Omental fat pad (tissue), 3 donors: ENCODE measurements at regions not wholly inside any gene's neighbourhood (a gene's known extent, or its start where the extent isn't known, plus 50 kb on each side); places are given as distances from the start of the nearest gene placed in this dataset.
A peak's percentile ranks its signal among the peaks of the same experiment; 100 is the strongest.

Experiments
- ATAC-seq: fragments of 150-250 bp; one replicate; pipeline ENCODE4 v1.9.1; 2016; ENCODE audit warnings: mild to moderate bottlenecking, moderate library complexity; ENCODE audit not compliant: low FRiP score
- DNase-seq: peaks from one replicate; pipeline ENCODE4 v3.0.0-alpha.2; 2019; ENCODE audit warnings: low spot score
- CTCF ChIP-seq, 3 donors: fragments of 450-650 bp; IDR thresholded peaks; one replicate each; pipeline ENCODE4 v1.5.1; 2016 to 2017; ENCODE audit warnings: antibody characterized with exemption in 3 of 3, mild to moderate bottlenecking in 3 of 3, moderate library complexity in 2 of 3

GRCh38 chr3:14258906-14259904, 80.6 kb downstream of the LSM3 start:
- DNase-seq (no peak), ATAC-seq (no peak)
- TF ChIP-seq CTCF (IDR thresholded peaks at IDR 0.05) = no peak

GRCh38 chr3:14260463-14260862, 81.8 kb downstream of the LSM3 start:
- no peak for TF ChIP-seq CTCF (IDR thresholded peaks at IDR 0.05)
- ATAC-seq (no peak), DNase-seq (no peak)

GRCh38 chr3:14261229-14261628, 82.6 kb downstream of the LSM3 start:
- peak in 1 of 3 donors; percentile 75 for TF ChIP-seq CTCF (IDR thresholded peaks at IDR 0.05)
- ATAC-seq = peak; percentile 72
- peak; percentile 85 for DNase-seq

- no peak for DNase-seq
- no peak for ATAC-seq
- no peak for TF ChIP-seq CTCF (IDR thresholded peaks at IDR 0.05)
Measured at GRCh38 chr3:14262212-14262611, 83.6 kb downstream of the LSM3 start.

GRCh38 chr3:14262867-14263266, 84.2 kb downstream of the LSM3 start:
- TF ChIP-seq CTCF (IDR thresholded peaks at IDR 0.05) = no peak
- DNase-seq = no peak
- no peak for ATAC-seq

GRCh38 chr3:14263317-14264005, 84.8 kb downstream of the LSM3 start:
- DNase-seq = no peak
- no peak for ATAC-seq
- no peak for TF ChIP-seq CTCF (IDR thresholded peaks at IDR 0.05)
